Stimulated activated effector memory CD8-positive, alpha-beta T cell treated with anti-CD3 and anti-CD28 coated beads, Interleukin-12 subunit alpha, Interleukin-12 subunit beta, amount 100 ng/mL, for 72 hours (primary cell): ENCODE measurements at regions not wholly inside any gene's neighbourhood (a gene's known extent, or its start where the extent isn't known, plus 50 kb on each side); places are given as distances from the start of the nearest gene placed in this dataset.
"Not testable (repeated sequence)": the region's sequence is repeated elsewhere in the genome, so short reads cannot be mapped to it uniquely, and the experiment has no call there.

ENCODE experiments used
- ATAC-seq: fragments of 150-1000 bp; cut with Tn5 transposase; 2 replicates; pipeline ENCODE4 v1.10.0; 2021
- DNase-seq, 2 donors: peaks; one replicate each; pipeline ENCODE4 v3.0.0; 2021 to 2022; ENCODE audit warnings: low spot score in 2 of 2
- H3K27ac Mint-ChIP-seq: one replicate; pipeline ENCODE4 v1.8.0; 2022; ENCODE audit warnings: mild to moderate bottlenecking, mixed read lengths
- H3K36me3 Mint-ChIP-seq: one replicate; pipeline ENCODE4 v1.8.0; 2022; ENCODE audit warnings: mild to moderate bottlenecking, mixed read lengths
- H3K4me1 Mint-ChIP-seq: one replicate; pipeline ENCODE4 v1.8.0; 2022; ENCODE audit warnings: mixed read lengths
- H3K4me3 Mint-ChIP-seq: one replicate; pipeline ENCODE4 v1.8.0; 2022; ENCODE audit warnings: mild to moderate bottlenecking, mixed read lengths
- H3K9me3 Mint-ChIP-seq: one replicate; pipeline ENCODE4 v1.8.0; 2022; ENCODE audit warnings: mixed read lengths

DNA sequence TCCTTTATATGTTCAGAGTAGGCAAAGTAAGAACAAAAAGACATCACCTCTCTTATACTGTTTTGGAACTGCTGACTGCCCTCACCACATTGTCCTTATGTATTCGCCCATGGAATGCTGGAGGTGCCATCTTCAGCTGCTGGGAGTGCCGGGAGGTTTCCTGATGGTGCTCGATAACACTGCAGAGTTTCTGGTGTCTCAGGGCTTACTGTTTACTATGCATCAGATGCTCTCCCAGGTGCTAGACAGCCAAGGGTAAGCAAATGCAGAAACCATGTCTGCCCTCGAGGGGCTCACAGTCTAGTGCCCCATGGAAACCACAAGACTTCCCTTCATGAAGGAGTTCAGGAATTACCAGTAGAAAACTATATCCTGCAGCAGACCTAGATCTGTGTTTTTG, 70.1 kb upstream of the SMIM23 start:
- Mint-ChIP-seq H3K36me3 (no peaks in the 10 kb centered on the region), H3K4me1 (no peaks in the 10 kb centered on the region), H3K4me3 (no peak overlapping the region), H3K27ac (no peak overlapping the region), H3K9me3 (no peaks in the 10 kb centered on the region)
- ATAC-seq = no peak
- no peak for DNase-seq

DNA sequence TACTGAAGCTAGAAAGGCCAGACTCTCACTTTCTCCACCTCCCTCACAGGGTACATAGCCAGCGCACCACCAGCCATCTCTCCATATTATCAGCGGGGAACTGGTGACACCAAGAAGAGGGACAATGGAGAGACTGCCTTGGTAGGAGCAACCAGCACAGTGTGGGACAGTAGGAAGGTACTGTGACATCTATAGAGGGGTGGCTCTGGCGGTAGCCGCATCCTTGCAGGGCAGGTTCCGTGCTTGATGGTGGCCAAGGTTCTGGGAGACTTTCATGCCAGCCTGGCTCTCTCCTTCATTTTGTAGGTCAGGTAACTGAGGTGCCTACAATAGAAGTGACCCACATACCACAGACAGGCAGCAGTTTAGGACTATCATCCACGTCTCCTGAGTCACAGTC, 65.5 kb upstream of the SMIM23 start:
- ATAC-seq (no peak), DNase-seq (no peak)
- H3K4me1 Mint-ChIP-seq = no peaks in the 10 kb centered on the region
- no peak overlapping the region for H3K27ac Mint-ChIP-seq
- no peaks in the 10 kb centered on the region for H3K9me3 Mint-ChIP-seq
- no peaks in the 10 kb centered on the region for H3K36me3 Mint-ChIP-seq
- no peak overlapping the region for H3K4me3 Mint-ChIP-seq

DNA sequence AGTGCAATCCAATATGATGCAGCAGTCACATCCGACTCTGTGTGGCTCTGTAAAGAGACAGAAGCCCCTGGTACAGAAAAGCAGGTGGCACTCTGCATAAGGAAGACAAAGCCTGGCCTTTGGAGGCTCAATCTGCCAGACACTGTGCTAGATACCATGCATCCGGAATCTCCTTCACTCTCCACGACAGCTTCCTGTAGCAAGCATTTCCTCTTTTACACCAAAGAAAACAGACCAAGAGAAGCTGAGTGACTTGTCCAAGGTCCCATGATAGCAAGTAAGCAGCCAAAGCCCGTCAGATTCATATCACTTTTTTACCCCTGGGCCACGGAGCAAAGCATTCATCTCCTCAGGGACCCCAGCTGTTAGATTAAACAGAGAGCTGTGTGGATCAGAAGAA, 64.2 kb upstream of the SMIM23 start:
- Mint-ChIP-seq H3K27ac (no peak overlapping the region), H3K4me3 (no peak overlapping the region), H3K4me1 (no peaks in the 10 kb centered on the region), H3K9me3 (peaks cover under 1% of the 10 kb centered on the region), H3K36me3 (no peaks in the 10 kb centered on the region)
- DNase-seq (no peak), ATAC-seq (no peak)

DNA sequence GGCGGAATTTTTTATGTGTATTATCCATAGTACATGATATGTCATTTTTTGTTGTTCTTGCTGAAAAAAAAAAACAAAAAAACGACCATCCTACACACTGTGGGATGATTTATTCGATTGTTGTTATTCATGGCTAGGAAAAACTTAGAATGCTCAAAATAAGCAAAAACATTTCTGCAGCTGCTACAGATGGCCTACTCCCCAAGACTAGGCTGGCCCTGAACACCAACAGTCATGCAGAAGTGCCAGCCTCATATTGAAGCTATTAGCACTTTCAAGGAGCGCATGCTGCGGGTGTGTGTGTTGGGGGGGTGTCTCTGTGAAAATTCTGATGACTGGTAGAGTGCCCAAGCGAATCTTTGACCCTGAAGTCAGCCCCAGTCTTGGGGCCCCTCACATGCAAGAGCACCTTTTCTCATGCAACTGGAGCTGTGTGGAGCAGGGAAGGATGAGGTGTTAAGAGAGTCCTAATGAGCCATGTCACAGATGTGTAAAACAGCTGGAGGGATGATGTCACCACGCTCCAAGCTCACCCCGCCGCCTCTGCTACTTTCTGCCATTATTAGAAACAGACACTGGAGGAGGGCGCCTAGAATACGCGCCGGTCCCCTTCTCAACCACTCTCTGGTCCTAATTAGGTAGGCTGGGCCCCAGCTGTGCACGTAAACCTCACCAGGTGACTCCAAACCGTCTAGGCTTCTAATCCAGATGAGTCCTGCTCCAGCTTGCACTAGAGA, 61.0 kb upstream of the SMIM23 start:
- Mint-ChIP-seq H3K9me3 (peaks cover 6% of the 10 kb centered on the region), H3K27ac (no peak overlapping the region), H3K36me3 (no peaks in the 10 kb centered on the region), H3K4me3 (no peak overlapping the region), H3K4me1 (no peaks in the 10 kb centered on the region)
- DNase-seq (no peak), ATAC-seq (no peak)

DNA sequence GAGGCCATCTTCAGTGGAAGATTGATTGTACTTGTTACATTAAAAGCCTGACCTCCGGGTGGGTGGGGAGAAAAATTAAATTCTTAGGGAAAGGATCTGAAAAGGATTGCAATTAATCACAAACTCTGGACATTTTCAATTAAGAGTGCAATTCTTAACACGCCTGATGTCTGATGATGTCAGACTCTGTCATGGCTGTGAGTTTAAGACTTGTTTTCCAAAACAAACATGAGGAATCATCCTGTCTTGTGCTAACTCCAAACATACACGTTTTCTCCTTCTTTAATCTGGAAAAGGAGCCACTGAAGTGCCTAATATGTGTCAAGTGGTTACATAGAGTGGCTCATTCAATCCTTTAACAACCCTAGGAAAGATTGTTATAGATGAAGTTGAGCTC, 60.4 kb upstream of the SMIM23 start:
- Mint-ChIP-seq H3K27ac (no peak overlapping the region), H3K4me1 (no peaks in the 10 kb centered on the region), H3K36me3 (no peaks in the 10 kb centered on the region), H3K9me3 (peaks cover 6% of the 10 kb centered on the region), H3K4me3 (no peak overlapping the region)
- ATAC-seq = no peak
- DNase-seq = no peak

DNA sequence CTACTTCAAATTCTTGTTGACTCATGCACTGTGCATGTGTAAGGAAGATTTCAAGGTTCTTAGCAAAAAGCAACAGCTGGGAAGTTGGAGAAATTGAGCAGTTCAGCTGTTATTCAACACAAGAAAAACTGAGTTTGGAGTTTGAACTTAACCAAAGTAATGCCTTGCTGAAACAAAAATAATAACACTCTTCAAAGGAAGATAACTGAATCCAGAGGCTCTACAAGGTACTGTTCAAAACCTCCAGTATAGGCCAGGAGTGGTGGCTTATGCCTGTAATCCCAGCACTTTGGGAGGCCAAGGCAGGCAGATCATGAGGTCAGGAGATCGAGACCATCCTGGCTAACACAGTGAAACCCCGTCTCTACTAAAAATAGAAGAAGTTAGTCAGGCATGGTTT, 58.8 kb upstream of the SMIM23 start:
- not testable (repeated sequence) for ATAC-seq, H3K36me3 Mint-ChIP-seq, H3K4me1 Mint-ChIP-seq, H3K9me3 Mint-ChIP-seq, H3K4me3 Mint-ChIP-seq, H3K27ac Mint-ChIP-seq, DNase-seq

DNA sequence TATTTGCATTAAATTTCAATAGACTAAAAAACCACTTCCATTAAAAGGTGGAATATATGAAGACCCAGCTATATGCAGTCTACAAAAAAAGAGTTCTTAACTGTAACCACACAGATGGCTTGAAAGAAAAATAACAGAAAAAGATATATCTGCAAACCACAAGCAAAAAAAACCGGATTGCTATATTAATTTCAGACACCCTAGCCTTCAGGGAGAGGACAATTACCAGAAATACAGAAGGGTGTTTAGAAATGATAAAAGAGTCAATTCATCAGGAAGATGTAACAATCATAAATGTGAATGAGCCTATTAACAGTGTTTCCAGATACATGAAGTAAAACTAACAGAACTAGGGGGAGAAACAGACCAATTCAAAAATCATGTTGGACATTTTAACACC, 56.9 kb upstream of the SMIM23 start:
- DNase-seq = no peak
- H3K4me3 Mint-ChIP-seq = no peak overlapping the region
- H3K36me3 Mint-ChIP-seq = no peaks in the 10 kb centered on the region
- H3K4me1 Mint-ChIP-seq = no peaks in the 10 kb centered on the region
- no peak overlapping the region for H3K27ac Mint-ChIP-seq
- no peak for ATAC-seq
- H3K9me3 Mint-ChIP-seq = peaks cover 6% of the 10 kb centered on the region
